GM21423 (cell line): ENCODE measurements at regions not wholly inside any gene's neighbourhood (a gene's known extent, or its start where the extent isn't known, plus 50 kb on each side); places are given as distances from the start of the nearest gene placed in this dataset.
"Not testable (repeated sequence)": the region's sequence is repeated elsewhere in the genome, so short reads cannot be mapped to it uniquely, and the experiment has no call there.

ENCODE experiments used
- ATAC-seq: cut with Tn5 transposase; IDR thresholded peaks from one replicate; pipeline ENCODE4 v1.9.1; 2021; ENCODE audit warnings: mild to moderate bottlenecking, moderate library complexity; ENCODE audit not compliant: unreplicated experiment

- ATAC-seq, result not testable (repeated sequence)
Measured at GRCh38 chr5:1982561-1982960, 99.8 kb upstream of the IRX4 start.

GRCh38 chr5:1975898-1976765 is 93.4 kb upstream of the IRX4 start:
- ATAC-seq, result no peak

GRCh38 chr5:1975406-1975715 is 92.6 kb upstream of the IRX4 start:
- no peak for ATAC-seq

GRCh38 chr5:1974501-1975405 is 92.0 kb upstream of the IRX4 start:
- ATAC-seq, result no peak

GRCh38 chr5:1974081-1974480 is 91.4 kb upstream of the IRX4 start:
- ATAC-seq, result no peak

- ATAC-seq, result no peak
Measured at GRCh38 chr5:1973391-1974013, 90.8 kb upstream of the IRX4 start.

GRCh38 chr5:1971944-1972343 is 89.2 kb upstream of the IRX4 start:
- ATAC-seq, result no peak

- no peak for ATAC-seq
Measured at GRCh38 chr5:1967736-1968135, 85.0 kb upstream of the IRX4 start.

GRCh38 chr5:1966461-1966860 is 83.7 kb upstream of the IRX4 start:
- no peak for ATAC-seq

- no peak for ATAC-seq
Measured at GRCh38 chr5:1965925-1966324, 83.2 kb upstream of the IRX4 start.

GRCh38 chr5:1963941-1964451 is 81.3 kb upstream of the IRX4 start:
- ATAC-seq, result no peak

- ATAC-seq, result no peak
Measured at GRCh38 chr5:1963358-1963757, 80.6 kb upstream of the IRX4 start.

- ATAC-seq, result no peak
Measured at GRCh38 chr5:1962619-1963355, 80.1 kb upstream of the IRX4 start.

- no peak for ATAC-seq
Measured at GRCh38 chr5:1961952-1962595, 79.3 kb upstream of the IRX4 start.

GRCh38 chr5:1961304-1961946 is 78.7 kb upstream of the IRX4 start:
- ATAC-seq, result no peak

- ATAC-seq, result no peak
Measured at GRCh38 chr5:1960595-1961303, 78.0 kb upstream of the IRX4 start.

- no peak for ATAC-seq
Measured at GRCh38 chr5:1959725-1960581, 77.2 kb upstream of the IRX4 start.

- no peak for ATAC-seq
Measured at GRCh38 chr5:1959231-1959630, 76.5 kb upstream of the IRX4 start.
